HG02763 (cell line): ENCODE measurements at regions not wholly inside any gene's neighbourhood (a gene's known extent, or its start where the extent isn't known, plus 50 kb on each side); places are given as distances from the start of the nearest gene placed in this dataset.
"Not testable (repeated sequence)": the region's sequence is repeated elsewhere in the genome, so short reads cannot be mapped to it uniquely, and the experiment has no call there.

Experiments used
- ATAC-seq: cut with Tn5 transposase; IDR thresholded peaks from one replicate; pipeline ENCODE4 v1.9.1; 2021; ENCODE audit warnings: mild to moderate bottlenecking, moderate library complexity; ENCODE audit not compliant: unreplicated experiment

- not testable (repeated sequence) for ATAC-seq
Measured at GRCh38 chr21:13935396-13936032, 275.2 kb downstream of the LIPI start.

GRCh38 chr21:13934887-13935342, 275.8 kb downstream of the LIPI start:
- ATAC-seq, result not testable (repeated sequence)

GRCh38 chr21:13923175-13923574, 287.6 kb downstream of the LIPI start:
- not testable (repeated sequence) for ATAC-seq

DNA sequence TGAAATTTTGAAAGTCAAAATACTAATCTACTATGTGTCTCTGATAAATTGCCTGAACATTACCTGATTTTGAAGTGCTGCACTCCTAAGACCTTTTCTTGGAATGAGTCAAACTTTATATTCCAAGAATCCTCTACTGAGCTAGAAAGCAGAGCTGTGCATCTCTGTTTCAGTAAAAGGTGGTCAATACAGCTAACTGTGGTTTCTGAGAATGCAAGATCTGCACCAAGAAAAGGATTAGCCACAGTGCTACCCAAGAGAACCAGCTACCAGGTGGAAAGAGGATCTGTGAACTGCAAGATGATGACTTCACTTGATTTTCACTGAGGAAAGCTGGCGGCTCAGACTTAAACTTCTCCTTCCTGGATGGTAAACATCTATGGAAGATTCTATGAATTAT, 289.3 kb downstream of the LIPI start:
- ATAC-seq, result not testable (repeated sequence)

DNA sequence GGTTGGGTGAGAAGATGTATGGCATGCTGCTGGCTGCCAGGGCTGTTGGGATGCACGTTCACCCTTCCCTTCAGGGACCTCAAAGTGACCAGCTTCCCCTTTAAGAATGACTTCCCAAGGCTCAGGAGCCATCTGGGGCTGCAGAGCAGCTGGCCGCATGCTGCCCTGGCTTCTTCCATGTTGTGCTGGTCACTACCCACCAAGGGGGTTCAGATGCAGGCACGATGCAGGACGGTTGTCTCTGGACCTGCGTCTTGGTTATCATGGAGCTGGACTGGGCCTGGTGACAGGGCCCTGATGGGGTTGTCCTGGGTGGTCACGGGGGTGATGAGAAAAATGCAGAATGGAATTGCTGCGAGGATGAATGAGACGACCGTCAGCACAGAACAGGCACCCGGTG, 297.8 kb downstream of the POTED start:
- ATAC-seq, result not testable (repeated sequence)

DNA sequence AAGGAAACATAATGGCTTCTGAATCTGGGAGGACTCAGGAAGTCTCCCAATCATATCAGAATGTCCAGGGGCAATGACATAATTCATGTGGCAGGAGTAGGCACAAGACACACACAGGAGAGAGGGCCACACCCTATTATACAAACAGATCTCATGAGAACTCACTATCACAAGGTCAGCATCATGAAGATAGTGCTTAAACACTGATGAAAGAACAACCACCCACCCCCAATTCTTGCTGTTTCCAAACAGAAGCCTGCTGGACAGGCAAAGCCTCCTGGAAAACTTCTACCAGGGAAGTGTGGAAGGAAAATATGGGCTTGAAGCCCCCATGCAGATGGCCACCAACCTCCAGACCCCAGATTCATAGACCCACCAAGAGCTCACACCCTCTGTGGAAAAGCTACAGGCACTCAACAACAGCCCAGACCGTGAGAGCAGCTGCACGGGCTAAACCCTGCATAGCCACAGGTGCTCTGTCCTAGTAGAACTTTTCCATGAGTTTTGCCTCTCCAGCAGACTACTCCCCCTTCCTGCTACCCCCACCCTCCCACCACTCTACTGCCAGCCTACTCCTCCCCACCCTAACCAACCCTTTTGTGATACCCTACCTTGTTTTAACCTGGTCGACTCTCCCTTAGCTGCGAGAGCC, 287.1 kb downstream of the POTED start:
- not testable (repeated sequence) for ATAC-seq

DNA sequence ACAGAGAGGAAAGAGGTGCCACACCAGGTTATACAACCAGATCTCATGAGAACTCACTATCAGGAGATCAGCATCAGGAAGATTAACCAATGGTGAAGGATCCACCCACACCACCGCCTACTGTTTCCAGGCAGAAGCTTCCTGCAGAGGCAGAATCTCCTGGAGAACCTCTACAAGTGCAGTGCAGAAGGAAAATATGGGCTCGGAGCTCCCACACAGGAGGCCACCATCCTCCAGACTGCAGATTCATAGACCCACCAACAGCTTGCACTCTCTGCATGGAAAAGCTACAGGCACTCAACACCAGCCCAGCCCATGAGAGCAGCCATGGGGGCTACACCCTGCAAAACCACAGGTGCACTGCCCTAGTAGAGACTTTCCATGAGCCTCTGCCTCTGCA, 284.0 kb downstream of the POTED start:
- not testable (repeated sequence) for ATAC-seq

DNA sequence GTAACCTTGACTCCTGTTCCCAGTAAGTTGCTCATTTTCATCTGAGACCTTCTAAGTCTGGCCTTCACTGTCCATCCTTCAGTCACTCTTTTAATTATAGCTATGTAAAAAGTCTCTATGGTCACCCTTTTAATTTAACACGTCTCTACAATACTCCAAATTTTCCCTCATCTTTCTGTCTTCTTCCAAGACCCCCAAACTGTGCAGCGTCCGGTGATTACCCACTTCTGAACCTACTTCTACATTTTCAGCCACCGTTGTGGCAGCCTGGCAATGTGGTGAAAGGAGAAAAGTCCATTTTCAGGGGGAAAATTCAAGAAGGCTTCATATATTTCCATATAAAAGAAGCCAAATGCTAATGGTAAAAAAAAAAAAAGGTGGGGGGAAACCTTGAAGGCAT, 283.4 kb downstream of the POTED start:
- ATAC-seq, result not testable (repeated sequence)

DNA sequence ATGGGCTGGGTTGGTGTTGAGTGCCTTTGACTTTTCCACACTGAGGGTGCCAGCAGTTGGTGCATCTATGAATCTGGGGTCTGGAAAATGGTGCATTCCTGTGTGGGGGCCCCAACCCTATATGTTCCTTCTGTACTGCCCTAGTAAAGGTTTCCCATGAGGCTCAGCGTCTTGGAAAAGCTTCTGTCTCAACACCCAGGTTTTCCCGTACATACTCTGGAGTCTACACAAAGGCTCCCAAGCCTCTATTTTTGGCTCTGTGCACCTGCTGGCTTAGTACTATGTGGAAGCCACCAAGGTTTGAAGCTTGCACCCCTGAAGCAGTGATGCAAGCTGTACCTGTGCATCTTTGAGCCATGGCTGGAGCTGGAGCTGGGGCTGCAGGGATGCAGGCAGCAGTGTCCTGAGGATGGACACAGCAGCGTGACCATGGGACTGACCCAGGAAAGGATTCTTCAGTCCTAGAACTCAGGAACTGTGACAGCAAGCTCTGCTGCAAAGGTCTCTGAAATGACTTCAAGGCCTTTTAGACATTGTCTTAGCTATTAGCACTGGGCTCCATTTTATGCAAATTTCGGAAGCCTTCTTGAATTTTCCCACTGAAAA, 282.7 kb downstream of the POTED start:
- ATAC-seq, result not testable (repeated sequence)

- not testable (repeated sequence) for ATAC-seq
Measured at GRCh38 chr21:13889176-13889575, 279.6 kb downstream of the POTED start.

DNA sequence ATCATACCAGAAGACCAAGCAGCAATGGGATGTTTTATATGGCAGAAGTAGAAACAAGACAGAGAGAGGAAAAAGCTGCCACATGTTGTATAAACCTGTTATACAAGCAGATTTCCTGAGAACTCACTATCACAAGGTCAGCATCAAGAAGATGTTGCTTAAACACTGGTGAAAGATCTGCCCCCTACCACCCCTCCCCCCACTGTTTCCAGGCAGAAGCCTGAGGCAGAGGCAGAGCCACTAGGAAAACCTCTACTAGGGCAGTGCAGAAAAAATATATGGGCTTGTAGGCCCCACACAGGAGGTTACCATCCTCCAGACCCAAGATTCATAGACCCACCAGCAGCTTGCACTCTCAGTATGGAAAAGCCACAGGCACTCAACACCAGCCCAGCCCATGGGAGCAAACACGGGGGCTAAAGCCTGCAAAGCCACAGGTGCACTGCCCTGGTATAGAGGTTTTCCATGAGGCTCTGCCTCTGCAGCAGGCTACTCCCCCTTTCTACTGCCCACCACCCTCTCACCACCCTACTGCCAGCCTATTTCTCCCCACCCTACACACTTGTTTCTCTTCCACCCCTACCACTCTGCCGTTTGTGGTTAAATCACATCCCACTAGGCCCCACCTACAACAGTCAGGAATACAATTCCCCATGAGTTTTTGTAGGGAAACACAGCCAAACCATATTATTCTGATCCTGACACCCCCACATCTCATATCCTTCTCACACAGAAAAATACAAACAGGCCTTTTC, 274.2 kb downstream of the POTED start:
- ATAC-seq, result not testable (repeated sequence)

- not testable (repeated sequence) for ATAC-seq
Measured at GRCh38 chr21:13877503-13877902, 267.9 kb downstream of the POTED start.

DNA sequence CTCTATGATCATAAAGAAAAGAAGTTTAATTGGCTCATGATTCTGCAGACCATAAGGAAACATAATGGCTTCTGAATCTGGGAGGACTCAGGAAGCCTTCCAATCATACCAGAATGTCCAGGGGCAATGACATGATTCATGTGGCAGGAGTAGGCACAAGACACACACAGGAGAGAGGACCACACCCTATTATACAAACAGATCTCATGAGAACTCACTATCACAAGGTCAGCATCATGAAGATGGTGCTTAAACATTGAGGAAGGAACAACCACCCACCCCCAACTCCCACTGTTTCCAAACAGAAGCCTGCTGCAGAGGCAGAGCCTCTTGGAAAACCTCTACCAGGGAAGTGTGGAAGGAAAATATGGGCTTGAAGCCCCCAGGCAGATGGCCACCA, 267.4 kb downstream of the POTED start:
- ATAC-seq, result not testable (repeated sequence)

GRCh38 chr21:13874001-13874400, 264.4 kb downstream of the POTED start:
- ATAC-seq, result not testable (repeated sequence)

GRCh38 chr21:13854638-13855037, 245.1 kb downstream of the POTED start:
- no peak for ATAC-seq

DNA sequence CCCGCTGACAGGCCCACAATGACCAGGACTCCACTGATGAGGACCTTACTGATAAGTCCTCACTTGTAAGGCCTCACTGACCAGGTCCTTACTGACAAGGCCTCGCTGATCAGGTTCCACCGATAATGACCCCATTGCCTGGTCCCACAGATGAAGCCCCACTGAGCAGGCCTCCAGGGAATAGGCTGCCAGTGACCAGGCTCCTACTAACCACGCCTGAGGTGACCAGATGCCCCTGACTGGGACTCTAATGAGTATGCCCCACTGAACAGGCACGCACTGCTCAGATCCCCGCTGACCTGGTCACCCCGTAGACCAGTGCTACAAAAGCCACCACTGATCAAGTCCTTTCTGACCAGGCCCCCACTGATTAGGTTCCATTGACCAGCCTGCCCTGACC, 241.2 kb downstream of the POTED start:
- ATAC-seq, result not testable (repeated sequence)

GRCh38 chr21:13849489-13849888, 239.9 kb downstream of the POTED start:
- ATAC-seq, result not testable (repeated sequence)

DNA sequence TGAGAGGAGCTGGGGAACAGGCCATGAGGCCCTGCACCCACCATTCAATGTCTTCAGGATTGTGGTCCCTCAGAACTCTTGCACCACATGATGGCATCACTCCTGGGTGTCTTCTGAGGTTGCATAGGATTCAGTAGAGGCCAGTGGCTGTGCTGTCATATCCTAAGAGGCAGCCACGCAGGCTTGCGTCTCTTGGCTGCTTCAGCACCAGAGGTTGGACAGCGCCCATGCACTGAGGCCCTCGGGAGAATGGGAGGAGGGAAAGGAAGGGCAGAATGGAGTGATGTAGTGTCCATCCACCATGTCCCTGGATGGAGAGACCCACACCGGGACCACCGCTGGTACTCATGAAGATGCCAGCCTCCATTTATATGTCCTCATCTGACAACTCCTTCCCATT, 237.1 kb downstream of the POTED start:
- not testable (repeated sequence) for ATAC-seq

GRCh38 chr21:13844574-13844973, 235.0 kb downstream of the POTED start:
- not testable (repeated sequence) for ATAC-seq

DNA sequence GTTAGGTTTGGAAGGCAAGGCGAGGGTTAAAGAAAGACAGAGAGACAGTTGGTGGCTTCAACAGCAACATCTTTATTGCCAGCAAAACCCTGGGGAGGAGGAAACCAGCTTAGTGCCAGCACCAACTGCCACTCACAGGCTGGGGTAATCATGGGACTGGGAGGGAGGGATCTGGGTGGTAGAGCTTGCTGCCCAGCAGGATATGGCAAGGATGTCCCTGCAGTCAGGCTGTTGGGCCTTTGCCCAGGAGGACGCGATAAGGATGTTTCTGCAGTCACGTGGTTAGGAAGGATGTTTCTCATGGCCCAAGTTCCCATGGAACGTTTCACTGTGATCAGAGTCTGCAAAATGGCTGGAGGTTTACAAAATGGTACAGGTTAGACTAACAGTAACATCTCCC, 233.5 kb downstream of the POTED start:
- ATAC-seq, result not testable (repeated sequence)

DNA sequence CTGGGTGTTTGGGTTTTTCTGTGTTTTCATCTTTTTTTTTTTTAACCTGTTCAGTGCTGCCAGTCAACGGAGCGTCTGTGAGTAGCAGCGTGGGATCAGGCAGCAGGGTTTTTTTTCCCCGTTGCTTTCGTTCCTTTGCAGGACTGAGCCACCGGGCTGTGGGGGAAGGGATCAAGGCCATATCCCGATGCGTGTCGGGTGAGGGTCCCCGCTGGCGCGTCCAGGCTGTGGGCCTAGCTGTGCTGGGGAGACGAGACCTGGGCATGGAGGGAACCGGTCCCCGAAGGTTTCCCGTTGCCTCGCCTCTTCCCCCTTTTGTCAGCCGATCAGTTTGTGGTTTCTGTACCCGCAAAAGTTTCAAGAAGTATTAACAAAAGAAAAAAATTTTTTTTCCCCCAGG, 218.1 kb downstream of the POTED start:
- ATAC-seq, result not testable (repeated sequence)
